Panc1 (cell line): ENCODE measurements at regions not wholly inside any gene's neighbourhood (a gene's known extent, or its start where the extent isn't known, plus 50 kb on each side); places are given as distances from the start of the nearest gene placed in this dataset.

Experiments
- ATAC-seq: fragments of 200-7000 bp; cut with Tn5 transposase; 2 replicates; pipeline ENCODE4 v1.9.1; 2020; ENCODE audit warnings: mild to moderate bottlenecking, moderate library complexity
- BruUV-seq: library from RNA; stranded (reverse); fragments of 400-500 nt; replicated peaks from 2 replicates; lab custom pipeline; 2021; lab: Mats Ljungman, UMichigan
- CTCF ChIA-PET: fragments of 300-600 bp; sonication (Branson Sonifier 250); formaldehyde crosslinking; loops from one replicate; lab custom pipeline; 2022; ENCODE audit warnings: antibody characterized with exemption; lab: Charles Lee
- POLR2A ChIA-PET: fragments of 300-600 bp; sonication (Branson Sonifier 250); formaldehyde crosslinking; loops from one replicate; lab custom pipeline; 2022; ENCODE audit warnings: antibody characterized with exemption; lab: Charles Lee
- DNase-seq: peaks from one replicate; pipeline ENCODE4 v3.0.0-alpha.2; 2010; ENCODE audit warnings: low read depth, low spot score
- H3K27ac ChIP-seq: 2 replicates; pipeline ENCODE4 v1.5.1; 2011; ENCODE audit warnings: mild to moderate bottlenecking, low read length, inconsistent platforms
- H3K27me3 ChIP-seq: fragments of 200-500 bp; sonication (Bioruptor generic); 2 replicates; pipeline ENCODE4 v1.6.0; 2014; ENCODE audit warnings: low read length, inconsistent platforms; ENCODE audit not compliant: control insufficient read depth, insufficient read depth
- H3K36me3 ChIP-seq: fragments of 200-500 bp; sonication (Bioruptor generic); 2 replicates; pipeline ENCODE4 v1.5.1; 2014; ENCODE audit warnings: inconsistent platforms, mild to moderate bottlenecking, low read length, moderate library complexity; ENCODE audit not compliant: control insufficient read depth, insufficient read depth
- H3K4me1 ChIP-seq: 2 replicates; pipeline ENCODE4 v1.5.1; 2011; ENCODE audit warnings: inconsistent platforms, mild to moderate bottlenecking, low read length, moderate library complexity; ENCODE audit not compliant: control insufficient read depth, insufficient read depth
- H3K4me3 ChIP-seq, 2 experiments: 2 replicates each; pipeline ENCODE4 v1.5.1; 2011 to 2012; ENCODE audit warnings: low read depth in 2 of 2, low read length in 2 of 2, mild to moderate bottlenecking in 2 of 2, inconsistent platforms in 1 of 2, moderate library complexity in 1 of 2
- H3K9me3 ChIP-seq: fragments of 200-500 bp; sonication (Bioruptor generic); 2 replicates; pipeline ENCODE4 v1.5.1; 2014; ENCODE audit warnings: low read depth, mild to moderate bottlenecking, inconsistent platforms, low read length, moderate library complexity; ENCODE audit not compliant: control insufficient read depth, insufficient read depth
- CTCF ChIP-seq: fragments of 450-650 bp; IDR thresholded peaks from 2 replicates; pipeline ENCODE4 v1.5.1; 2017; ENCODE audit warnings: mild to moderate bottlenecking
- POLR2AphosphoS5 ChIP-seq: IDR thresholded peaks from 2 replicates; pipeline ENCODE4 v1.6.1; 2012; ENCODE audit warnings: mild to moderate bottlenecking, low read depth, low read length, moderate library complexity
- REST ChIP-seq, 2 experiments: IDR thresholded peaks; 2 replicates each; pipeline ENCODE4 v1.6.1; 2011 to 2012; ENCODE audit warnings: low read depth in 2 of 2, control low read depth in 1 of 2, low read length in 1 of 2, mild to moderate bottlenecking in 1 of 2, moderate library complexity in 1 of 2; ENCODE audit not compliant: insufficient read depth in 1 of 2
- SIN3A ChIP-seq: IDR thresholded peaks from 2 replicates; pipeline ENCODE4 v1.6.1; 2012; ENCODE audit warnings: low read depth, mild to moderate bottlenecking, low read length, moderate library complexity, borderline replicate concordance; ENCODE audit not compliant: insufficient read depth
- TCF7L2 ChIP-seq: IDR thresholded peaks from 2 replicates; pipeline ENCODE4 v1.6.1; 2011; ENCODE audit warnings: mild to moderate bottlenecking, low read depth, low read length, inconsistent platforms
- in situ Hi-C: cut with HindIII; loops from 2 replicates; pipeline ENCODE4 v1.10.0; 2016; ENCODE audit warnings: low sequenced_read_pairs, low pct_unique_long_range_greater_than_20kb
- intact Hi-C: fragments of 100-400 bp; cut with micrococcal nuclease; formaldehyde crosslinking; loops from one replicate; pipeline ENCODE4 v1.10.0; 2022; ENCODE audit not compliant: unreplicated experiment

GRCh38 chr14:53692451-53692850, 264.2 kb downstream of the BMP4 start:
- Histone ChIP-seq H3K27me3 (no peaks in the 10 kb centered on the region), H3K27ac (no peak overlapping the region), H3K4me3 (no peak overlapping the region), H3K9me3 (no peaks in the 10 kb centered on the region), H3K4me1 (no peaks in the 10 kb centered on the region), H3K36me3 (no peaks in the 10 kb centered on the region)
- ATAC-seq (no peak), DNase-seq (no peak)
- no peak for TF ChIP-seq TCF7L2
- no peak for TF ChIP-seq SIN3A
- no TSS peak for BruUV-seq
- ChIA-PET POLR2A (no interaction called here), CTCF (no interaction called here)
- in situ Hi-C loops (no loop called here), intact Hi-C loops (no loop called here)

- ATAC-seq (no peak), DNase-seq (no peak)
- in situ Hi-C loops: no loop called here
- POLR2A ChIA-PET: no interaction called here
- CTCF ChIA-PET: no interaction called here
- Histone ChIP-seq H3K36me3 (no peaks in the 10 kb centered on the region), H3K4me3 (no peak overlapping the region), H3K4me1 (no peaks in the 10 kb centered on the region), H3K27ac (no peak overlapping the region), H3K27me3 (no peaks in the 10 kb centered on the region), H3K9me3 (no peaks in the 10 kb centered on the region)
- intact Hi-C loops: no loop called here
- TF ChIP-seq CTCF (no peak), SIN3A (no peak), REST (IDR thresholded peaks at IDR 0.05; ENCODE audit: insufficient read depth in 1 of 2, low read depth in 2 of 2, low read length in 1 of 2) (no peak), POLR2AphosphoS5 (no peak), TCF7L2 (no peak)
- BruUV-seq: no TSS peak
Measured at GRCh38 chr14:53683229-53683628, 273.4 kb downstream of the BMP4 start.

GRCh38 chr14:53672526-53672925, 284.1 kb downstream of the BMP4 start:
- H3K9me3 ChIP-seq: no peaks in the 10 kb centered on the region; the same call in 1 of the 2 replicates
- no peaks in the 10 kb centered on the region for H3K4me1 ChIP-seq
- no peak overlapping the region for H3K27ac ChIP-seq
- no peaks in the 10 kb centered on the region for H3K36me3 ChIP-seq
- H3K4me3 ChIP-seq: no peak overlapping the region
- POLR2A ChIA-PET: no interaction called here
- in situ Hi-C loops (no loop called here), intact Hi-C loops (no loop called here)
- ATAC-seq: no peak
- CTCF ChIA-PET: no interaction called here
- no peak for DNase-seq
- BruUV-seq: no TSS peak
- no peaks in the 10 kb centered on the region for H3K27me3 ChIP-seq
- TF ChIP-seq REST (IDR thresholded peaks at IDR 0.05; ENCODE audit: insufficient read depth in 1 of 2, low read depth in 2 of 2, low read length in 1 of 2): no peak
- TF ChIP-seq TCF7L2: no peak
- no peak for TF ChIP-seq SIN3A
- TF ChIP-seq CTCF: no peak
- TF ChIP-seq POLR2AphosphoS5: no peak
